GM19238 (cell line): ENCODE measurements at regions not wholly inside any gene's neighbourhood (a gene's known extent, or its start where the extent isn't known, plus 50 kb on each side); places are given as distances from the start of the nearest gene placed in this dataset.

Source experiments
- DNase-seq: peaks from one replicate; pipeline ENCODE4 v3.0.0; 2011; ENCODE audit warnings: low spot score; ENCODE audit not compliant: insufficient read length

DNA sequence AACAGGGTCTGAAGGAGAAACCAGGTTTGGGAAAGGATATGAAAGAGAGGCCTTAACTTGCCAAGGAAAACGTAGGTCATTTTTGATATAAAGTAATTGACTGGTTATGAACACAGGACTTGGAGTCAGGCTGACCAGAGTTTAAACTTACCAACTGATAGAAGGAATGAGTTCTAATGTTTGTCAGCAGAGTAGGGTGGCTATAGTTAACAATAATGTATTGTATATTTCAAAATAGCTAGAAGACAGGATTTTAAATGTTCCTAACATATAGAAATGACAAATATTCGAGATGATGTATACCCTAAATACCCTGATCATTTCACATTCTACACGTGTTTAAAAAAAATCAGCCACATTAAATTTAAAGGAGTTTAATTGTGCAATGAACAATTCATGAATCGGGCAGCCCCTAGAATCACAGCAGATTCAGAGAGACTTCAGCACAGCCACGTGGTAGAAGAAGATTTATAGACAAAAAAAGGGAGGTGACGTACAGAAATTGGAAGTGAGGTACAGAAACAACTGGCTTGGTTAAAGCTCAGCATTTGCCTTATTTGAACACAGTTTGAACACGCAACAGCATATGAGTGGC lies 52.5 kb upstream of the PLEKHG7 start:
- no peak for DNase-seq

DNA sequence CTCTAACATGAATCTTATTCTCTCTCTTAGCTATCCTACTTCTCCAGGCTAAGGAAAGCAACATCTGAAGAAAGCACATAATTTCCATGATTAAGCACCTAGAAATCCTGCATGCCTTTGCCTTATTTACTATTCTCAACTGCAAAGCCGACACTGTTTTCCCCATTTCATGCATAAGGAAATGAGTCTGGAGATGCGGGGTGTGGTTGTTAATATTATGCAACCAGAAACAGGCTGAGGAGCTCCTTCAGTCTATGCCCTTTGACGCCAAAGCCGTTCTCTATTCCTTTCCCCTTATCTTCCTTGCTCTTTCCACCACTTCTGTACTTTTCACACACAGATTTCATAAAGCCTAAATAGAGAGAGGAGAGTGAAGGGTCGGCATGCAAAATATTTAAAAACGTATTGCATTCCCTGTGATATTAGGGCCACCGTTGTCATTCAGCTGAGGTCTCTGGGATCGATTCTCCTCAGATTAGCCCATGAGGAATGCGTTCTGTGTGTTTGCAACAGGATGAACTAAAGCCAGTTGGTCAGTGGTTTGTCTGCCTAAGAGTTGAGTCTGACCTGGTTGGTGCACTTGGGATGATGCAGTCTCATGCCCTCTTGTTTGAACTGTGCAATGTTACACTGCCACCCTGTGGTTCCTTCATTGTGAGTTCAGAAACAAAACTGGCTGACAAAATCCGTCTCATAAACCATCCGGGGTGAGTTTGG lies 53.1 kb upstream of the PLEKHG7 start:
- DNase-seq: peak; percentile 44

DNA sequence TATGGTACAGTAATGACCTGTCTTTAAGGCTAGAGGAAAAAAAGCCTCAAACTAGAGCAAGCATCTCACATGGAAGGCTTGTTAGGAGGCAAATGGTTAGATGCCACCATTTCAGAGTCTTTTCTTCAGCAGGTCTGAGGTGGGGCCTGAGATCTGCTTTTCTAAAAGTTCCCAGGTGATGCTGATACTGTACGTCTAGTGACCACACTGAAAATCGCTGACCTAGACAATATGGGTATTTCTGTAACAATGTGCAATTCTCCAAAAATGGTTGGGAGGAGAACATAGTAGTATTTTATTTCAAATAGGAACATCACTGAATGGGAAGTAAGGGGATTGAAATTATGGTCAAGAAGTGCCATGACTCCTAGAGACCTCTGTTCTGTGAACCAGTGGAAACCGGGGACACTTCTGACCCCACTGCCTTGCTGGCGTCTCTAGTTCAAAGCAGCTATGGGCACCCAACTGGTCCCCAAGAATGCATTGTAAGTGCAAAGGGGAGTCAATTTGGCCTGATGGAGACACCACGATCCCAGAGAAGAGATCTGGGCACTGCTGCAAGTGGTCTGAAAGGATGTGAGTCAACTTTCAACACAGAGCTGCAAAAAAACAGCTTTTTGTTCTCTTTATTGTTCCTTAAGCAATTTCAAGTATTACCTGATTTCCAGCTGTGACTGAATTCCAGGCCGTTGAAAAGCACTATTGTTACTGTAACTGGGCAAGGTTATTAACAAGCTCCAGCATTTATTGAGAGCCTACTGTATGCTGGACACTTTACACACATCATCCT lies 54.4 kb upstream of the PLEKHG7 start:
- DNase-seq: no peak

DNA sequence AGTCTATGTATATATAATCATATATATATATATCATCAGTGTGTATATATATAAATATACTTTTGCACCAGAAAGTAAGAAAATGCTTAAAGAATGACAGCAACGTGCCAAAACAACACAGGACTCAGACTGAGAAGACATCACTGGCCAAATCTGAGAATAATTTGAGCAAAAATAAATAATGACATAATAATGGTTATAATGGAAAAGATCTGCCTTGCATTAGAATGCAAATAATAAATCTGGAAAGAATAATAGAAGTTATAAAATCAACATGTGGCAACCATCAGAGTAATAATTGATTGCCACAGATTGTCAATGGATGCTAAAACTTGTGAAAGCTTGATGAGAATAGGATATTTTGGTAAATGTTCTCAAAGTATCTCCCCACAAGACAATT lies 61.5 kb upstream of the PLEKHG7 start:
- DNase-seq: no peak

DNA sequence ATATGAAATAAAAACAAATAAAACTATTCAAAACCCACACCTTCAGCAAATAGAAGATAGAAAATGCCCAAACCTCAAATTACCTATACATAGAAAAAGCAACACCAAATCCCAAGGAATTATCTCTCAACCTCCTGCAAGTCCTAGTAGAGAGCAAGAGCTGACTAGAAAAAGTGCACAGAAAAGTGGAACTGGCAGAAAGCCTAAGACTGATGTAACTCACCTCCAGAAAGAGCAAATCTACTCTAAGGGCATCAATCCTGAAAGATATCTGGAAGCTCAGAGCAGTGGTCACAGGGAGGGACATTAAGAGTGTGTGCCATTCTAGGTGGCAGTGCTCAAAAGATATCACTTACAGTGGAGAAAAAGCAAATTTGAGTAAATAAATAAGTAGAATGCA lies 62.1 kb upstream of the PLEKHG7 start:
- no peak for DNase-seq

DNA sequence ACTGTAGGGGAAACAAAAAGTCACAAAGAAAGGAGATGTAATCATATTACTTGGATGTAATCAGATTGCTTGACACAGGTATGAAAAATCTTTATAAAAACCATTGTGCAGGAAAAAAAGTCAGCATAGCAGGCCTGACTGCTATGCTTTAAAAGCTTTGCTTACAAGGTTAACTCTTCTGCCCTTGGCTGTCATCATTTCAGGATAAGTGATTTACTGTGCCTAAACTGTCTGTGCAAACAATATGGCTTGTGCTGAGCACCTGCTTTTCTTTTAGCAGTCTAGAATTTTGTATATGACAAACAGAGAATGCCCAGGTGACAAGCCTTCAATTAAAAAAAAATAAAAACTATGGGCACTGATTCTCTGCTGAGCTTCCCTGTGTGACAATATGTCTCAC lies 63.8 kb upstream of the PLEKHG7 start:
- DNase-seq: no peak

DNA sequence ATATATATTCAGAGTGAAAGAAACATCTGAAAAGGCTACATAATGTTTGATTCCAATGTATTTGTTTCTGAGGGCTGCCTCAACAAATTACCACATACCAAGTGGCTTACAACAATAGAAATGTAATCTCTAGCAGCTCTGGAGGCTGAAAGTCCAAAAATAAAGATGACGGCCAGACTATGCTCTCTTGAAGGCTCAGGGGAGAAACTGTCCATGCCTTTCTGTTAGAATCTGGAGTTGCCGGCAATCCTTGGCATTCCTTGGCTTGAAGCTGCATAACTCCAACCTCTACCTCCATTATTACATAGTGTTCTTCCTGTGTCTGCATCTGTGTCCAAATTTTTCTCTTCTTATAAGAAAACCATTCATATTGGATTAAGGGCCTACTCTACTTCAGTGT lies 68.1 kb upstream of the PLEKHG7 start:
- DNase-seq: no peak

DNA sequence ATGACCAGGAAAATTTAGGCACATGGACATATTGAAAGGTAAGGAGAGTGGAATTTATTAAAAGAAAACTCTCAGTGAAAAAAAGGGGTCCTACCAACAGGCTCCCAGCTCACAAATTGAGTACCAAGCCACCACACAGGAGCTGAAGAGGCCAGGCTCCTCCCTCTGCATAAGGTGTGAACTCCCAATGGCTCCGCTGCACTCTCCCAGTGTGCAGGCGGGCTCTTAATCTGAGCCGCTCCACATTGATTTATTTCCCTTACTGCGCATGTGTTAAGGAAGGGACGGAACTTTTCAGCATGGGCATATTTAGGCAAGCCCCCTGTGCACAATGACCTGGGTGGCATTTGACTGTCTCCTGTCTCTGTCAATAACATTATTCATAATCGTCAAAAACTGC lies 68.6 kb upstream of the PLEKHG7 start:
- no peak for DNase-seq

DNA sequence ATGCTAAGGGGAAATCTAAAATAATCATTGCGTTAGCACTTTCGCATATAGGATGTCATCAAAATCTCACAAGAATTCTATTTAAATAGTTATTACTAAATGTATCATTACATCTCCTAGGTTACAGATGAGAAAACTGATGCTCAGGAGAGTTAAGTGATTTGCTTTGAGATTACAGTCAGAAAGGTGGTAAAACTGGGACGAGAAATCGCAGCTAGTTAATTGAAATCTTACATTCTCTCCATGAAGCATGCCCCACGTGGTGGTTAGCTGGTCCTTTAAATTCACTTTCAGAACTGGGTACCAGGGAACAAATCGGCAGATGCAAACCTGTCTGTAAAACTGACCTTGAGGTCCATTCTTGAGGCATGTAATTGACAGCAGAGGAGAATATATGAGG lies 71.8 kb upstream of the PLEKHG7 start:
- DNase-seq: no peak

DNA sequence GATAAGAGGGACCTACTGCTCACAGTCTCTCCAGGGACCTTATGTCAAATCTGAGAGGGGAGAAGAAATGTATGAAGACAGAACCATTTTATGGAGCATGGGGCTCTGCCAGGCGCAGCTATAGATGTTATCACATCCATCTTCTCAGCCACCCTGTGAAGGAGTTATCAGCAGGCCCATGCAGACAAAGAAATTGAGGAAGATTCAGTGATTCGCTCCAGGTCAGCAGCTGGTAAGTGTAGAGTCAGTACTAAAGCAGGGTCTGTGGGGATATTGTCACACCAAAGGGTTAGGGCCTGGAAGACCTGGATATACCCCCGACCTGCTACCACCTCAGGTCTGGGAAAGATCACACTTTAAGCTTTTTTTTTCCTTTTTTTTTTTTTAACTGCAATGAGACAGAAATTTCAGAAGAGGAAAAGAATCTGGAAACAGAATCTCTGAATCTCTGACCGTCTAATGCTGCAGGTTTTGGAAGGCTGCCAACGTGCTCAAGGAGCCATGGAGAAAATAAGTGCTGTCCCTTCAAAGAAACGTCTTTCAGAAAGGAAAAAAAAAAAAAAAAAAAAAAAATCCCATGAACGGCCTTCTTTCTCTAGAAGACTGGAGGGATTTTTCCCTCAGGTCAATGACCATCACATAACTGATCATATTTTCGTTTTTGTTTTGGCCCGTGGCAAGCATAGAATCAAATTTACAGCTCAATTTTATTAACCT lies 73.3 kb upstream of the PLEKHG7 start:
- no peak for DNase-seq

DNA sequence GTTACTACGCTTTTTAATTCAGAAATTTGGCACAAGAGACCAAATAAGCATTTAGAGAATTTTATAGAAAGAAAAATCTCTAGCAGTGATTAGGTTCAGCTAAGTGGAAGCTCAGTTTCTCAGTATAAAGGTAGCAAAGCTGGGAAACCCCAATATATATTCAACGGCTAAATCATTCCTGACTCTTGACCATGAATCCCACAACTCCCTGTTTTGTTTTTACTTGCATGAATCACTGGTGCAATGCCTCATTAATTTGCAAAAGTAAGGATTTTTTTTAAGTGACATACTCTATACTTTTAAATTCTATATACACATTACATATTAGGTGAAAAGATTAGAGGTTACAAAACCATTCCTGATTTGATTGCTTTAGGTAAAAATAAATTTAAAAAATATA lies 74.3 kb upstream of the PLEKHG7 start:
- no peak for DNase-seq

DNA sequence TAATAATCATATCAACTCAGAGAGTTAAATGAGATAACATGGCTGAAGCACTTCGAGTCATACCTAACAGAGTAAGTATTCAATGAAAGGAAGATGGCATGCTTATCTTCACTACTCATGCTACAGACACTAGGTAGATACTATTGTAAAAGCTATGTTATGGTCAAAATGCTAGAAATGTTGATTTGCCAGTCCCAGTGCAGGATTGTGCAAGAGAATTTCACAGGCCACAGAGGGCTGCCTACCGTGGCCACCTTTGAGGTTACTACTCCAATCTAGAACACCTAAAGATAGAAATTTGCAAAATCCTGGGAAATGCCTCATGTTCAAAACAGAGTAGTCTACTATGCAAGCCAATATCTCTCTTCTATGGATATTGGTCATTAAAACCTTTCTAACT lies 75.3 kb upstream of the PLEKHG7 start:
- no peak for DNase-seq

DNA sequence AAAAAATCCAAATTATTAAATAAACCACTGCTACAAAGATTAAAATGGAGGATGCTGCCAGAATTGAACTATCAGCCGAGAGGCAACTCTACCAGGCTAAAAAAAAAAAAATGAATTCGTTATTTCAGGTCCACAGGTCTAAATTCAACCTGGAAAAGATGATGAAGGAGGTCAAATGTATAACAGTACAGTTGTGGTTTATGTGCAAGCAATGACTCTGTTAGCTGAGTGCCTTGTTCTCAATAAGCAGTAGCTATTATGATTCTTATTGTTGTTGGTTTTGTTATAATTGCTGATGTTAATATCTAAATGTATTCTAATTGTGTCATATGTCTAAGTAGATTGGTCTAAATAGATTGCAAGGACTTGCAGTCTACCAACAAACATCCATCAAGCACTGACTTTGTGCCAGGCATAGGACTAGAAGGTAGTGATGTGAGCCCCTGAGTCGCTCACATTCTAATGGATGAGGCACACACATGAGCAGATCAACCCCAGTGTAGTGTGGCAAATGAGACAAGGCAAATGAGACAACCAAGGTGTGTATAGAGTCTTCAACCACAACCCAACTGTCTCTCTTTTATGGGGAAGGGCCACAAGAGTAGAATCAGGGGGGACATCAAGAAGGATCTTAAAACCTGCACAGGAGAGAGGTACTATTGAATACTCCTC lies 77.0 kb upstream of the PLEKHG7 start:
- DNase-seq: no peak

DNA sequence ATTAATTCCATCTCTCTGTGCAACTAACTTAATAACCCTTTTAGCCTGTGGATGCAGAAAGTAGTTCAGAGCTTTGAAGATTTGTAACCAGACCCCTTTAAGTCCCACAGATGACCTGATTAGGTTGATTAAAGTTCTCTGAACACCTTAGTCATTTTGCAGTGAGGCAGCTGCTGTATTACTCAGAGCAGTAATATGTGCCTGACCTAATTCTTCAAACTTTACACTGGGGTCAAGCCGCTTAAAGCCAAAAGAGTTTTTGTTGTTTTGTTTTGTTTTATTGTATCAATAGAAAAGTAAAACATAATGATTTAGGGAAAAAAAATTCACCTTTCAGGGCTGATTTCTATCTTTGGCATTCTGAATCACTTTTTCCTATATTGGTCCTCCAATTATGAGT lies 78.6 kb upstream of the PLEKHG7 start:
- DNase-seq: no peak

DNA sequence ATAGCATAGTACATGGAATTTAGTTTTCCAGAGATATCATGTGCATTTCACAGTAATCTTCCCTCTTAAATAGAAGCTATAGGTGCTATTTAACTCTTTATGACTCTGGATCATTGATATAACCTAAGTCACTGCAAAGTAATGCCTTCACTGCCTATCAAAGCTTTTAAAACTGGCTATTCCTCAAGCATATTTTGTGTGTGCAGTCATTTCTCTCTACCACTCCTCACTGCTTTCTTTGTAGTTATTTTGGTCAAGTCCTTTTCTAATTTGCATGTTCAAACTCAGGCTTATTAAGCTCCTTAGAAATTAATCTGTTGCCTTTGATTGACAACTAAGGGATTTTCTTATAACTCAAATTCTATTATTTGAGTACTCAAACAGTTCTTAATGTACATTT lies 79.4 kb upstream of the PLEKHG7 start:
- no peak for DNase-seq

DNA sequence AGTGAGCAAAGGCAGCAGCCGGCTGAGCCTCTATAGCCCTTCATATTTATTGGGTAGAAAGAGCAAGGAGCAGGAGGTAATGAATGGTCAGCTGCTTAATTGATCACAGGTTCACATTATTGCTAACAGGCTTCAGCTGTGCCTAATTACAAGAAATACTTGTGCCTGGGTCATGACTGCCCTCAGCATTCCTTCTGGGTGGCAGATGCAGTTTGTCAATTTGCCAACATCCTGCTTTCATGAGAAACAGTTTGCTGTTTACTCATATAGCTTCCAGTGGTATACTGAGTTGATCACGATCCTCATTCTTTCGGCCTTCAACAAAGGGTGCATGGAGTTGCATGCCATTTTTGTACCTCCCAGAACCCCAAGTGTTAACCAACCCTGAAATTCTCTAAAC lies 81.0 kb upstream of the PLEKHG7 start:
- DNase-seq: no peak

DNA sequence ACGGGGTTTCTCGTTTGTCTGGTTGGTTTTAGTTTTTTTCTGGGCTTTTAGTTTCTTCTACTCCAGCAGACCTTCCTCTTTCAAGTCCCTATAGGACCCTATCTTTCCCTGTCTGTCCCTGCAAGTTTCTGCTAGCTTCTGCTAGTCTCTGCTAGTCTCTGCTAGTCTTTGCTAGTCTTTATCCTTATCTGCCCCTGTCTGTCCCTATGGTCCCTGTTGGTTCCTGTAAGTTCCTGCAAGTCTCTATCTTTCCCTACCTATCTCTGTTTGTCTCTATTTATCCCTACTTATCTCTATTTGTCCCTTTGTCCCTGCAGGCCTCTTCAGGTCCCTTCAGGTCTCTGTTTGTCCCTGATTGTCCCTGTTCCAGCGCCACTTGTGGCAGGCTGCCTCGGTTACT lies 81.5 kb upstream of the PLEKHG7 start:
- no peak for DNase-seq

DNA sequence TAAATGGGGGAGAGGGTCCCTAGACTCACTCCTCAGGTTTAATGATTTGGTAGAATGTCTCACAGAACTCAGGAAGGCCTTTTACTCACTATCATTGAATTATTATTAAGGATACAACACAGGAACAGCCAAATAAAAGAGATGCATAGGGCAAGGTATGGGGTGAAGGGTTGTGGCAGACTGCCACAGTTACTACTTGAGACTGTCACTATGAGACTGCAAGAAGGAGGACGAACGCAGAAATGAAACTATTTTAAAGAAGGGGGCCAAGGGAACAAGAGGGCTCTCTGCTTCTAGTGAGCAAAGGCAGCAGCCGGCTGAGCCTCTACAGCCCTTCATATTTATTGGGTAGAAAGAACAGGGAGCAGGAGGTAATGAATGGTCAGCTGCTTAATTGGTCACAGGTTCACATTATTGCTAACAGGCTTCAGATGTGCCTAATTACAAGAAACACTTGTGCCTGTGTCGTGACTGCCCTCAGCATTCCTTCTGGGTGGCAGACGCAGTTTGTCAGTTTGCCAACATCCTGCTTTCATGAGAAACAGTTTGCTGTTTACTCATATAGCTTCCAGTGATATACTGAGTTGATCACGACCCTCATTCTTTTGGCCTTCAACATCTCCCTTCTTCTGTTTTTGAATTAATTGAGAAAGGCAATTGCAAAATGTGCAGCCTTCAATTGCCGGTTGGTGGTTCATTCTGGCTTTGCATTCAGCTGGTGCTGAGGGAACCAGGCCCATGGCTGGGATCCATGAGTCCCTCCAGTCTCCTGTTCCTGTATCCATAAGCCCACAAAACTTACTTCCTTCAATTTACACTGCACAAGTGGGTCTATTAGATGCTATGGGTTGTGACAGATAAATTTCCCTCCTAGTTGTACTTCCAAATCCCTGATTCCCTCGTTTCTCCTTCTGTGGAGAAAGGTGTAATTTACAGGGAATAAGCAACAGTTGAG lies 82.8 kb upstream of the PLEKHG7 start:
- no peak for DNase-seq

DNA sequence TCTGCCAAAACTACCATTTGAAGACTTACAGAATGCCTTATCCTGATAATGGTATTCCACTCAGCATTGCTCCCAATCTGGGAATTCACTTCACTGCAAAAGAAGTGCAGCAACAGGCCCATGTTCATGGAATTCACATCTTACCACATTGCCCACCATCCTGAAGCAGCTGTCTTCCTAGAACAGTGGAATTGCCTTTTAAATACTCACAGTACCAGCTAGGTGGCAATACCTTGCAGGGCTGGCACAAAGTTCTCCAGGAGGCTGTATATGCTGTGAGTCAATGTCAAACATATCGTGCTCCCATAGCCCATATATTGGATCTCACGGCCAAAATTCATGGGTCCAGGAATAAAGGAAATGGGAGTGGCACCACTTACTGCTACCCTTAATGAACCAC lies 83.8 kb upstream of the PLEKHG7 start:
- DNase-seq: no peak

DNA sequence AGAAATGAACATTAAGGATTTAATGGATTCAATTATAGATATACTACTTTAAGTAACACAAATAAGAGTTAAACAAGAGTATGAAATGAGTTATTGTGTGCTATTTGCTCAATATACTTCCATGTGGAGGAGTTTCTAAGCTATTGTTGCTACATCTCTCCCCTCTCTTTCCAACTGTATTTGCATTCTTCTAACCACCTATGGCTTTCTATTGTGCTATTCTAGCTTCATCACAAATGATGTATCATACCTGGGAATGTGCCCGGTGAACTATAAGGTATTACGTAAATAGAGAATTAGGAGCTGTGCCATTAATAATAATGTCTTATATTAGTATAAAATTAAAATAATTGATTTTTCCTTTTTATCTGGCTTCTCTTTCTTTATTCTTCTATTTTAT lies 87.1 kb upstream of the PLEKHG7 start:
- DNase-seq: no peak
